HepG2 (cell line): ENCODE measurements at regions not wholly inside any gene's neighbourhood (a gene's known extent, or its start where the extent isn't known, plus 50 kb on each side); places are given as distances from the start of the nearest gene placed in this dataset.

Source experiments
- ATAC-seq: fragments of 200-7000 bp; cut with Tn5 transposase; 3 replicates; pipeline ENCODE4 v1.9.1; 2020; ENCODE audit warnings: mild to moderate bottlenecking, moderate library complexity
- BruUV-seq: library from RNA; stranded (reverse); fragments of 400-500 nt; replicated peaks from 2 replicates; lab custom pipeline; 2021; lab: Mats Ljungman, UMichigan
- CTCF ChIA-PET: fragments of 300-600 bp; formaldehyde crosslinking; extraction: SDS; loops from one replicate; lab custom pipeline; 2021; ENCODE audit warnings: low total read pairs, inconsistent platforms, low intra/inter-chr PET ratio; lab: Yijun Ruan, JAX
- POLR2A ChIA-PET: fragments of 350-600 bp; sonication (Branson Sonifier 250); formaldehyde crosslinking; loops from one replicate; lab custom pipeline; 2020; ENCODE audit warnings: antibody characterized with exemption, inconsistent platforms; lab: Yijun Ruan, JAX
- DNase-seq: peaks from one replicate; pipeline ENCODE4 v3.0.0-alpha.2; 2015; ENCODE audit warnings: low spot score
- FAIRE-seq: peaks from 3 replicates; lab custom pipeline; 2011; peaks lifted over from hg19 to GRCh38; lab: Jason Lieb, UNC
- H2AFZ ChIP-seq: one replicate; pipeline ENCODE4 v1.6.1; 2011; ENCODE audit warnings: low read length, inconsistent platforms
- H3K27ac ChIP-seq: fragments of 300-600 bp; 3 replicates; pipeline ENCODE4 v1.8.0; 2011; ENCODE audit warnings: mixed run types, mild to moderate bottlenecking, mixed read lengths, low read length, inconsistent platforms; ENCODE audit not compliant: insufficient read depth; ENCODE audit errors: extremely low read length
- H3K27me3 ChIP-seq, 2 experiments: fragments of 200-600 bp in 1 of 2; 2 replicates in 1 of 2; 3 replicates in 1 of 2; pipeline versions ENCODE4 v1.6.0 to v1.8.0; 2011; ENCODE audit warnings: low read length in 2 of 2, mild to moderate bottlenecking in 2 of 2, moderate library complexity in 2 of 2, inconsistent platforms in 1 of 2; ENCODE audit not compliant: insufficient read depth in 2 of 2, control insufficient read depth in 1 of 2
- H3K36me3 ChIP-seq, 2 experiments: fragments of 200-600 bp in 1 of 2; replicated peaks in 1 of 2; 2 replicates in 1 of 2; 3 replicates in 1 of 2; pipeline versions ENCODE4 v1.5.1 to v1.8.0; 2011; ENCODE audit warnings: low read length in 2 of 2, inconsistent platforms in 1 of 2; ENCODE audit not compliant: insufficient read depth in 2 of 2, control insufficient read depth in 1 of 2
- H3K4me1 ChIP-seq: 2 replicates; pipeline ENCODE4 v1.5.1; 2012; ENCODE audit warnings: low read length, inconsistent platforms; ENCODE audit not compliant: insufficient read depth
- H3K4me2 ChIP-seq: 2 replicates; pipeline ENCODE4 v1.6.0; 2011; ENCODE audit warnings: low read depth, low read length, inconsistent platforms
- H3K4me3 ChIP-seq, 3 experiments: fragments of 200-600 bp in 1 of 3; sonication (generic), shearing (Covaris generic) in 1 of 3; replicated peaks in 1 of 3; 2 replicates each; pipeline ENCODE4 v1.5.1; 2011 to 2016; ENCODE audit warnings: low read length in 3 of 3, inconsistent platforms in 2 of 3, low read depth in 2 of 3, mild to moderate bottlenecking in 2 of 3, control low read depth in 1 of 3, mixed read lengths in 1 of 3; ENCODE audit not compliant: insufficient read depth in 1 of 3
- H3K79me2 ChIP-seq: one replicate; pipeline ENCODE4 v1.6.1; 2011; ENCODE audit warnings: low read length, inconsistent platforms; ENCODE audit not compliant: insufficient read depth
- H3K9ac ChIP-seq: 2 replicates; pipeline ENCODE4 v1.6.0; 2011; ENCODE audit warnings: mild to moderate bottlenecking, low read depth, low read length, inconsistent platforms; ENCODE audit not compliant: insufficient read depth
- H3K9me3 ChIP-seq: 2 replicates; pipeline ENCODE4 v1.5.1; 2012; ENCODE audit warnings: mild to moderate bottlenecking, low read length
- H4K20me1 ChIP-seq: 2 replicates; pipeline ENCODE4 v1.6.0; 2011; ENCODE audit warnings: inconsistent platforms, mild to moderate bottlenecking, low read length, moderate library complexity; ENCODE audit not compliant: insufficient read depth
- NR3C1 ChIP-seq: sonication (generic); formaldehyde crosslinking; IDR thresholded peaks from 2 replicates; pipeline ENCODE4 v1.4.0; 2020; ENCODE audit warnings: missing genetic modification reagents
- SIN3A ChIP-seq: IDR thresholded peaks from 2 replicates; pipeline ENCODE4 v1.6.1; 2011; ENCODE audit warnings: low read depth, mild to moderate bottlenecking, control low read depth, low read length, borderline replicate concordance
- ZBTB40 ChIP-seq, 2 experiments: fragments of 450-650 bp in 1 of 2; sonication (generic) in 1 of 2; formaldehyde crosslinking in 1 of 2; IDR thresholded peaks; 2 replicates each; pipeline versions ENCODE4 v1.6.1 to v1.8.0; 2016 to 2022; ENCODE audit warnings: antibody characterized with exemption in 1 of 2, mild to moderate bottlenecking in 1 of 2, missing genetic modification reagents in 1 of 2
- WGBS: methylation state at CpG from one replicate; pipeline ENCODE4 v1.1.6; 2017; ENCODE audit warnings: low lambda C conversion rate; 5-methylcytosine and 5-hydroxymethylcytosine counted together
- in situ Hi-C: cut with HindIII; loops from 2 replicates; pipeline ENCODE4 v1.10.0; 2017; ENCODE audit warnings: low pct_unique_long_range_greater_than_20kb; ENCODE audit not compliant: extremely low pct_ligation_motif_present
- intact Hi-C: fragments of 100-400 bp; cut with micrococcal nuclease; formaldehyde crosslinking; loops from one replicate; pipeline ENCODE4 v1.10.0; 2022; ENCODE audit not compliant: unreplicated experiment

- WGBS = 37% methylated on average over 4 of the region's 4 CpGs
- Histone ChIP-seq H3K4me1 (no peaks in the 10 kb centered on the region), H3K27ac (no peak overlapping the region), H3K9ac (no peak overlapping the region), H3K27me3 (peaks cover 0 to 10% of the 10 kb centered on the region in 2 experiments; a peak in 2 of 5 replicates), H3K9me3 (no peaks in the 10 kb centered on the region), H3K79me2 (no peaks in the 10 kb centered on the region), H2AFZ (no peak overlapping the region), H3K4me2 (no peak overlapping the region), H4K20me1 (no peaks in the 10 kb centered on the region), H3K4me3 (no peak overlapping the region), H3K36me3 (no peaks in the 10 kb centered on the region)
- in situ Hi-C loops = no loop called here
- FAIRE-seq (no peak), DNase-seq (no peak), ATAC-seq (no peak)
- POLR2A ChIA-PET = no interaction called here
- CTCF ChIA-PET = no interaction called here
- no TSS peak for BruUV-seq
- intact Hi-C loops = no loop called here
- TF ChIP-seq ZBTB40 (IDR thresholded peaks at IDR 0.05) (0 out of 2 replicates have a peak, but pooled peaks have one; percentile 40), ZBTB40 (CRISPR knock-in tag; IDR thresholded peaks at IDR 0.05) (peak; percentile 80), NR3C1 (no peak), SIN3A (no peak)
Observed at GRCh38 chr17:6248061-6248460, 177.9 kb downstream of the WSCD1 start.
